ENCODE measurements at regions not wholly inside any gene's neighbourhood (a gene's known extent, or its start where the extent isn't known, plus 50 kb on each side); places are given as distances from the start of the nearest gene placed in this dataset.

DNA sequence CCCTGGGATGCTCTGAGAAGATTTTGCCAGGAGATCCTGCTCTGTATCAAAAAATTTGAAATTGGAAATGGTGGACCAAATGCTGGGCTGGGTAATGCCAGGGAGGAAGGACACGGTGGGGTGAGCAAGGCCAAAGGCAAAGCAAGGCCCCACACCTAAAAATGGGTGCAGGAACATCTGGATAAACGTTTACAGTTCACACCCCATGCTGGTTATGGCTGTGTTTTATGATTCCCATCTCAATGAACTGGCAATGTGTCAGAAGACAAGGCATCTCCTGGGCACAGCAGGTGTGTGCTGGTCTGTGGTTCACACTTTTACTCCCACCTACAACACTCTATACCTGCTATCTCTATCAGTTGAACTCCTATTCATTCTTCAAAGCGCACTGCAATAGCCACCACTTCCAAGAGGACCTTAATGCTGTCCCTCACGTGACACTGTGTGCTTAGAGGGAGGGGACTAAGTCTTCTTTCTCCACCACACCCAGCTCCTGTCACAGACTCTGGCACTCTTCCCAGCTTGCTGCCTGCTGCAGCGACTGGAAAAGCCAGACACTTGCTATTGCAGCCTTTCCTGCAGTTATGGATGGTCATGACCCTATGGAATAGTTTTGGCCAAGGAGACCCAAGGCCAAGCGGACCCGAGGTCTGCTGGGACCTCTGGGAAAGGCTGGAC lies 277.5 kb downstream of the CTTN start:
- no peak for DNase-seq (ENCODE audit: low read depth)

DNA sequence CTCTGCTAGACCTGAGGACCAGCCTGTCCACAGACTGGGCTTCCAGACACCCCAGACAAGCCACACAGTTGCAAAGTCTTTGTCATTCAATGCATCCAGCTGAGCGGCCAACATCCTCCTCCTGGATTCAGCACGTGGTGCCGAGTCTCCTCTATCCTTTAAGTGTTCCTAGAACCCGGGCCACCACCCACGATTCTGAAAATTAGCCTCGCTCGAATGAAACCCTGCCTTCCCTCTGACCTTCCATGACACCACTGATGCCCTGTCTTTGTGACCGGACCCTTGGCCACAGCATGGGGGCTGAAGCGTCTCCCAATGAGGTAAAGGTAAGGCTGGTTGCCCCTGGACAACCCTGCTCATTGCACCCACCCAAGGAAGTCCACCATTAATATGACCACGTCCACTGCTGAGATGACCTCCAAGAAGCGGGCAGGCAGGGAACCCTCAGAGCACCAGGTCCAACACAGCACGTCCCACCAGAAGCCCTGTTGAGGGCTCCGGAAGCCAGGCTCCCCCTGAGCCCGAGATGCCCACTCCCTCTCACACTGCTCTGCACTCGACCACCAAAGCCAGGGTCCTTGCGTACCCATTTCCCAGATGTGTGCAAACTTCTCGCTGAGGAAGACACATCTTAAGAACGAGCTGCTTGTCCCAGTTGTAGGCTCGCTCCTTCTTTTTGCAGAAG lies 279.0 kb downstream of the CTTN start:
- no peak for DNase-seq (ENCODE audit: low read depth)

DNA sequence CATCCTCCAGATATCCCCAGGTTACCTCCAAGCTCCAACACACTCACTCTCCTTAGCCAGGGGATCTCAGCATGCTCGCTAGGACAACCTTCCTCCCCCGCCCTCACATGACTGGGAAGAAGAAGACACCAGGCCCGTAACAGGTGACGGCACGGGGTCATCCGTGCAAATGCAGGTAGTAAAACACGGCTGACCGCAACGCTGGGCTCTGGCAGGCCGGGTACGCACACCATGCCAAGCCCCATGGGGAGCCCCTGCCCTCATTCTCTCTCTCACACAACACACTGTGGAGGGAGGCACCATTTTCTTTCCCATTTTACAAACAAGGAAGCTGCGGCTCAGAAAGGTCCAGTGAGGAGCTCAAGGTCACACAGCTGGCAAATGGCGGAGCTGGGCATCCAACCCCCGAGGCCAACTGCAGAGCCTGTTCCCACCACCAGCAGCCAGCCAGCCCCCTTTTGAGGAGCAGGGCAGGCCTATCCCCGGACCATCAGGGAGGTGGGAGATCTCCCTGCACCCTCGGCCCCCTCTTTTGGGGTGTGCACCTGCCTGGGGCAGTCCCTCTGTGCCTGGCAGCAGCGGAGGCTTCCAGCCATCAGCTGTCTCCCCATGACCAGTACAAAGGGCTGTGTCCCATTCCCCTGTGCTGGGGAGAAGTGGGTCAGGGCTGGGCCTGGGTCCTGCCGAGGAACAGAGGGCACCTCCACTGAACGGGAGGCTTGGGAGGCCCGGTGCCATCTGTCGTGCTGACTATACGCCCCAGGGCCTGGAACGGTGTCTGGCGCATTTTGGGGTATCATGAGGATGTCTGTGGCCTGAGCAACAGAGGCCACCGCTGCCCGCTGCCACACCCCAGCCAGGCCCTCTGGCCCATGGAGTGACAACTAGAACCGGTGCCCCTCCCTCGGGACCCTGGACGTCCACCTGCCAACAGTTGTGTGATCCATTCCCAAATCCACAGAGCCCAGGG lies 280.9 kb downstream of the CTTN start:
- no peak for DNase-seq (ENCODE audit: low read depth)

DNA sequence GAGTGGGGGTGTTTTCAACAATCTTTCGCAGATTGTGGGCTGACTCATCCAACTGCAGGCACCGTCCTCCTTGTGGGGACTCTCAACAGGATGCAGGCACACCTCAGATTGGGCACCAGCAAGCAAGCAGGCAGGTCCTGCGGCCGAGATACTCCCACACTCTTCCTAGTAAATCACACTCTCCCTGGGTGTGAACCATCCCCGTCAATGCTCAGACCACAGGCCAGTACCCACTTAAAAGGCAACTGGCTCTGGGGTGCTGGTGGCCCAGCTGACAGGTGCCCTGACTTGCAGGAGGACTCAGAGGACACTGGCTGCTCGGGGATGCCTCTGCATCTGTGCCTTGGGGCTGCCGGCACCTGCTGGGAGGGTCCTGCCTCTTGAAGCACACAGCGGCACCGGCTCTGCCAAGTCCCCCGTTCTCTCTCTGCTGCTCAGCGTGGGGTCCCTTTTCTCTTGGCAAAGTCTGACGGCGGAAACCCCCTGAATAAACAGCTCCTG lies 282.5 kb downstream of the CTTN start:
- DNase-seq (ENCODE audit: low read depth) = no peak

DNA sequence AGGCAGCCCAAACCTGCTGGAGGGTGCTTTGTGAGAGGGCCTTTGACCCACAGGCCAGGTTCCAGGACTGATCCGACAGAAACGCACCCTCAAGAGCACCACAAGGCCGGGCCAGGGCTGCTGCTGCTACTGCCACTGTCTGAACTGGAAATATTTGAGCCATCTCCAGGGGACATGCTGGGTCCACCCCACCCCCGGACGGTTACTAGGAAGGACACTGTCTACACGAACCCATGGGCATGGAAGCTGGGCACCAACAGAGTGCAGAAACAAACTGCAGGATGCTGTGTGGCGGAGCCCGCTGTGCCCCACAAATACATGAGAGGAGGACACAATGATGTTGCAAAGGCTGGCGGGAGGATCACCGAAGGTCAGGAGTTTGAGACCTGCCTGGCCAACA lies 283.7 kb downstream of the CTTN start:
- DNase-seq (ENCODE audit: low read depth) = no peak

DNA sequence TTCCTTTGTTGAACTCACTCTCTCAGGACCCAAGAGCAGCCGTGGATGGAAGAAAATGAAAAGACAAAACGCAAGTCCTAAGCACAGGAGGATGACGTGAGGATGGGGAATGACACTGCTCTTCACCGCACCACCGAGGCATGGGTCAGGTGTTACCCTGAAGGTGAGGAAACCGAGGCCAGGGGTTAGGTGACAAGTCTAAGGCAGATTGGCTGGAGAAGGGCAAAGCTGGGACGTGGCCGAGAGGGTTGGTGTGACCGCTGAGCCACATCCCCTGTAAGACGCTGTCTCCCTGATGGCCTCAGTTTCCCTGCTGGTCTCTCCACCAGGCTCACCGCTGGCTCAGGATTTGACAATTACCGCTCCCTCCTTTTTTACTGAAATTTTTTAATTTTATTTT lies 284.4 kb downstream of the CTTN start:
- no peak for DNase-seq (ENCODE audit: low read depth)

DNA sequence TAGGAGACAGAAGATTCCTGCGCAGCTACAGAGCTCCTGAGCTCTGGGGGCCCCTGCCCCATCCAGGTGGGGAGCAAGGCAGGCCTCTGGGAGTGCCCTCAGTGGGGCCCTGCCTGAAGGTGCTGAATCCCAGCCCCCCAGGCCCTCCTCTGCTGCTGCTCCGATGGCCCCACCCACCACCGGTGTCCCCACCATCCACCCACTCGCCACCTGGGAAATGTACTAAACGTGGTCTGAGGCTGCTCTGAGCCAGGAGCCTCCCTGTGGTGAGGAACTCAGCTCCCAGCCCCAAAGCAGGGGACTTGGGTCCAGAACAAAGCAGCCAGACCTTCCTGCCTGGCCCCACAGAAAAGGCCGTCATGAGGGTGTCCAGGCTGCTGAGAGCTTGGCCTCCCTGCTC lies 289.4 kb downstream of the CTTN start:
- no peak for DNase-seq (ENCODE audit: low read depth)

DNA sequence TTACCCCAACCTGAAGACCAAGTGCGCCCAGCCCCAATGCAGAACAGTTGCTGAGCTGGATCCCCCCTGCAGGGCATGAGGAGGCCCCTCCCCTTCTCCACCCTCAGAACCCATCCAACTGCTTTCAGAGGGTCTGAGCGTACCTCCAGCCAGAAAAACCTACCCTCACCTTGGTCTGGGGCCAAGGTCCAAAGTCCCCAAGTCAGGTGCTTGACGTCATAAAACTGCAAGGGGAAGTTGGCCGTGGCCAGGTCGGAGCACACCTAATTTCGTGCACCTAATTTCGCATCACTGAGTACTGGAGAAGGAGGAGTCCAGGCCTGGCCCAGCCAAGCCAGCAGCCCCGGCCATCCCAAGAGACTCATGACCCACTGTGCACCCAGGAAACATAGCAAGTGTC lies 289.8 kb downstream of the CTTN start:
- no peak for DNase-seq (ENCODE audit: low read depth)

DNA sequence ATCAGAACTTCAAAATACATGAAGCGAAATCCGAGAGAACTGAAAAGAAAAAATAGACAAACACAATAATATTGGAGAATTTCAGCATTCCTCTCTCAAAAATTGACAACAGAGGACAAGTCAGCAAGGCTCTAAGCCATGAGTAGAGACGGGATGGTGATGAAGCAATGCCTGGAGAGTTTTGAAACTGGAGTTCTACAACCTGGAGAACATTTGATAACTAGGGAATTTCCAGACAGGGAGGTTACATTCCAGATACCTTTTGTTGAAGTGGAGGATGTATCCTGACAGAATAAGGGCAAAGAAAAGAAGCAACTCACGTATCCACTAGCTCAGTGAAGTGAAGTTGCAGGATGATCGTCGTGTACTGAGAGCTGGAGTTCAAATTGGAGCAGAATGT lies 291.4 kb downstream of the CTTN start:
- no peak for DNase-seq (ENCODE audit: low read depth)

DNA sequence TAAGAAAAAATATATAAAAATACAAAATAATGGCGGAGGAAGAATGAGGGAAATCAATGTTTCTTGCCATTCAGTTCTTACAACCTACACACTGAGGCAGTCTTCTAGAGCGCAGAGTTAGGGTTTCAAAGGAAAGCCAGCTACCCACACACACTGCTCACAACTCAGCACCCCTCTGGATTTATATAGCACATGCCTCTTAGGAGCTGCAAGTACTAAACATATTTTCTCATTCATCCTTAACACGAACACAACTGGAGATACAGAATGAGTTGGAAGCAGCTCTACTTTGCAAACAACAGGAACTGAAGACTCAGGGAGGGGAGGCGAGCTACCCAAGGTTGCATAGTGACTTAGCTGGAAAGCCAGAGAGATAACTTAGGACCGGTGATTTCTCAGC lies 293.8 kb downstream of the CTTN start:
- DNase-seq (ENCODE audit: low read depth) = no peak

DNA sequence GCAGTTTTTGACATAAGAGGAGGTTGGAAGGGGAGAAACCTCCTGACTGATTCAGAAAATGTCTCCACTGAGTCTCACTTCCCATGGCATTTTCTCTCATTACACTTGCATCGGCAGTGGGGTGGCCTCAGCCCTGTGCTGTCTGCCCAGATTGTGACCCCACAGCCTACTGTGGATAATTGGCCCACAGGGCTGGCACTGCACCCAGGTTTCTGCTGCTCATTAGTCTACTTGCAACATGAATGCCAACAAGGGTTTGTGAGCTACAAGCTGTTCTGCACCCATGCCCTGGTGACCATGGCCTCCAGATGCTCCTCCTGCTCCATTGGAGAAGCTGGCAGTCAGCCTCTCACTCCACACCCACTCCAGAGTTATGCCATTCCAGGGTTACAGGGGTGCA lies 296.0 kb downstream of the CTTN start:
- DNase-seq (ENCODE audit: low read depth) = no peak

DNA sequence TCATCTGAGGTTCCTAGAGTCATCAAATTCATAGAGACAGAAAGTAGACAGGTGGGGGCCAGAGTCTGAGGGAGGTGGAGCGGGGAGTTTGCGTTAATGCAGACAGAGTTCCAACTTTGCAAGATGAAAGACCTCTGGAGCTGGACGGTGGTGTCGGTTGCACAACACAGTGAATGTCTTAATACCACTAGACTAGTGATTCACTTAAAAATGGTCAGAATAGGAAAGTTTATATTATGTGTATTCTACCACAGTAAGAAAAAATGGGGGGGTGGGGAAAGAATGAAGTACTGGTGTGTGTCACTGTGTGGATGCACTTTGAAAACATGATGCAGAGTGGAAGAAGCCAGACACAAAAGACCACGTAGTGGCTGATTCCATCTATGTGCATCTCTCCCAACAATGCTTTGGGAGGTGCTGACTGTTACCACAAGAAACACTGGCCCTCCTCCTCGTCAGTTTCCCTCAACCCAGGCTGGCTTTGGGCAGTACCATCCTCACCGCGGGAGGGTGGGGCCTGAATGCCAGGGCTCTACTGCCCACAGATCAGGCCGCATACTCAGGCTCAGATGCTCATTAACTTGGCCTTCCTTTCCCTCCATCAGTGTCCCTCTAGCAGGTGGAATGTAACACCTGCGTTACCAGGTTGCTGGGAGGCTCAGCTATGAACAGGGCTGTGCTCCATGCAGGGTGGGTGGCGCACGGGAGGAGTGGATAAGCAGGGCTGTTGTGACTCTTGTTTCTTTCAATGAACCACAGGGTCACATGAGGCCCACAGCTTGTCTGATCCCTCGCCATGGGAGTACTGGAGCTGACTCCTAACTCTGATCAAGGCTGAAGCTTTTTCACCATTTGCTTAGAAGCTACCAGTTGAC lies 297.0 kb downstream of the CTTN start:
- DNase-seq (ENCODE audit: low read depth) = no peak

DNA sequence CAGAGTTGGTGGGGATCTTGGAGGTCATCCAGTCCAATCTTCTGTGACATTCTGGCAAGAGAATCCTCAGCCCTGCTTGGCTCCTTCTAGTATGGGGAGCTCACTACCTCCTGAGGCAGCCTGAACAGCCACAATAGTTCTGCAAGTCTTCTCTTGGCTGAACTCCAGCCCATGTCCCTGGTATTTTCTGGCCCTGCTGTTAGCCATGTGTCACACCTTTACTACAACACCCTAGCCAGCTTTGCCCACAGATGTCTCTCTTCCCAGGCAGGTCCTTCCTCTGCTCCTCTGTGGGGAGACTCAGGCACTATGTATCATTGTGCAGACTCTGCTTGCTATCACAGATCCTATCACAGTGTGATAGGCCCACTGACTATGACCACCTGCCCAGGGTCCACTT lies 297.7 kb downstream of the CTTN start:
- DNase-seq (ENCODE audit: low read depth) = no peak

DNA sequence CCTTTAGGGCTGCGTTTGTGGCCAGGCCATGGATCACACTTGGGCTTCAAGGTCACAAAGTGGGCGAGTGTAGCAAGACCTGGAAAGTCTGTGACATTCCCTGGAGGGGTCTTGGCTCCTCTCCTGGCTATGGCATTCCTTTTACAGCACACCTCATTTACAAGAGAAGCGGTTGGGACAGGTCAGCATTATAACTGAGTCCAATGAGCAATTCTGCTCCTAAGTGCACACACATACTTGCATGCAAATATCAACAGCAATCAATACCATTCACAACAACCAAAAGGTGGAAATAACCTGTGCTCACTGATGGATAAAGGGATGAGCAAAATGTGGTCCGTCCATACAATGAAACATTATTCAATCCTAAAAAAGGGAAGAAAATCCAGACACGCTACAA lies 298.2 kb downstream of the CTTN start:
- no peak for DNase-seq (ENCODE audit: low read depth)

DNA sequence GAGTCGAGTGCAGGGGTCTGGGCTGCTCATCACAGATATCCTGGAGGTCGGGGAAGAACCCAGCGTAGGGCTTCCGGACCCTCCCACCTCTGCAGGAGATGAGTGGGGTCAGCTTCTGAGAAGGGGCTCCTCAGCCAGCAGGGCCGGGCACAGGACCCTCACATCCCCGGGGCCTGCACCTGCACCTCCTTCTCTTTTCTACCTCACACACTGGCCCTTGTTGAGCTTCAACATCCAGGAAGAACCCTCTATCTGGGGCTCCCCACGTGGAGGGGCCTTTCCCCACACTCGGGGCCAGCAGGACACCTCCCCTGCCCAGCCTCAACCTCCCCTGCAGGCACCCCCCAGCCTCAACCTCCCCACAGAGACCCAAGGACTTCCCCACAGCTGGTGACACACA lies 299.4 kb downstream of the CTTN start:
- DNase-seq (ENCODE audit: low read depth) = no peak

DNA sequence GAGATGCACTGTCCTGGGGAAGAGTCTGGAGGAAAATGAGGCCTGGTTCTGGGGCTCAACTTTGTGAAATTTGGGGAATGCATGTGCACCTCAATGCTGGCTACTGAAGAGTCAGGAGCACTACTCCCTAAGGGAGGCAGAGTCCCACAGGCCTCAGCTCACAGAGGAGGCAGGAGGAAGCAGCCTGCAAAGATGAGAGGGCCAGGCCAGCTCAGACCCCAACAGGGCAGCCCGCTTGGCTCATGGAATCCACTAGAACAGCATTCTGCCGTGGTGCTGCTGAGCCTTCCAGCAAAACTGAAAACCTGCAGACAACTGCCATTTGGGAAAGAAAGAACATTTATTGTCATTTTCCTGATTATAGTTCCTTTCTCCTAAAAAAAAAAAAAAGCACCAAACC lies 300.5 kb downstream of the CTTN start:
- no peak for DNase-seq (ENCODE audit: low read depth)

DNA sequence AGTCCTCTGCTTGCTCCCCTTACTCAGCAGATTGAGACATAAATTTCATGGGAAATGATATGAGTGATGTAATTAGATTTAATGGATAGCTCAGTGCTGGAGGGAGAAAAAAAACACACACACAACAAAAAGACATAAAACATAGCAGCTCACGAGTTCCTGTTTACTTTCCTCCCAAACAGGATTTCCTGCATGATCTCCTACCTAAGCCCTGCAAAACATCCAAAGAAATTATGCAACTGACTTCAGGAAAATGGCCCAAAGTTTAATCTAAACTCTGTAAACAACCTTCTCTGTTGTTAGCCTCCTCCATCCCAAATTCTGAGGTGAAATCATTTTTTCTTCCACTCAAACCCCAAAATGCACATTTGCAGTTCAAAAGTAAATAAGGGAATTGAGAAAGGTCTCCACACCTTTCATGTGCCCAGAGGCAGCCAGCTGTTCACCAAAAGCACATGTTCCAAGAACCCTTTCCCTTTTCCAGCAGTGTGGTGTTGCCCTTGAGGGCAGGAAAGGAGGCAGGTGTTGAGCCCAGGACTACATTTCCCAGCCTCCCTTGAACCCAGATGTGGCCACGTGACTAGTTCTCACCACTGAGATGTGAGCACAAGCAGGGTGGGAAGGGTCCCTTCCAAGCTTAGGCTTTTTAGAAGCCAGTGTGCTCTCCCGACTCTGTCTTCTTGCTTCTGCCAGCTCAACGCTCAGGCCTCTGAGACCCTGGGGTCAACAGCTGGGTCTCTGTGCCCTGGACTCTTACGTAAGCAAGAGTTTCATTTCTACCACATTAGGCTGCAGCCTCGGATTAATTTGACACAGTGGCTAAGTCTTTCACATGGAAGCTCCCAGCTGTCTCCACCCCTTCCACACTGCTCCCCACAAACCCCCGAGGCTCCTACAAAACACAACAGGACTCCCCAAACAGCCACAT lies 301.2 kb downstream of the CTTN start:
- no peak for DNase-seq (ENCODE audit: low read depth)

DNA sequence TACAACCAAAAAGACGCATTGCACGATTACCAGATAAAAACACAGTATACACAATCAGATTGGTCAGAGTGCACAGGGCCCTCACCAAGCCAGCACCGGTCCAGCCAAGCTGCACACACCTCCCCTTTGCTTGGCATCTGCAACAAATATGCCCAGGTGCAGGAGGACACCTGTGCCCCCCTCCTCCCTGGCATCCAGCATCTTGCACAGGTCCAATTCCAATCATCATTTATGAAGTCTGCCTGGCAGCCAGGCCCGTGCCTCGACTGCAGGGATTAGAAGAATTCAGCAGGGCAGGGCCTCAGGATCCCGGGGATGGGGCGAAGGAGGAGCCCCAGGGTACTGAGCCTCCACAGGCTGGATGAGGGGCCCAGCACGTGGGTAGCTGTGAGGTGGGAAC lies 302.1 kb downstream of the CTTN start:
- no peak for DNase-seq (ENCODE audit: low read depth)

DNA sequence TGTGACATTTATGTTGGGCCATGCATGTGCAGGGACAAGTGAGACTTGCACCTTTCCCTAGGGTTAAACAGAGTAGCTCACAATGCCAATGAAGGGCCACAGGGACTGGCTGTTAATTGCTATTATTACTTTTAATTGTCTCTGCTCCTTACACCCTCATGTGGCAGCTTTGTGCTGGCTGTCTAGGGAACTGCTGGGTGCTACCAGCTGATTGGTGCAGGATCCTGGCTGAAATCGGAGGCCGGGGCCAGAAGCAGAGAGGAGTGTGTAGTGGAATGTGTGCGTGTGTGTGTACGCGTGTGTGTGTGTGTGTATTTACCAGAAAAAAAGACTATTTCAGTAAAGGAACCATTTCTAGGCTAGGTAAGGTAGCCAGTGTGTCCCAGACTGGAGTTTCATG lies 302.5 kb downstream of the CTTN start:
- no peak for DNase-seq (ENCODE audit: low read depth)

DNA sequence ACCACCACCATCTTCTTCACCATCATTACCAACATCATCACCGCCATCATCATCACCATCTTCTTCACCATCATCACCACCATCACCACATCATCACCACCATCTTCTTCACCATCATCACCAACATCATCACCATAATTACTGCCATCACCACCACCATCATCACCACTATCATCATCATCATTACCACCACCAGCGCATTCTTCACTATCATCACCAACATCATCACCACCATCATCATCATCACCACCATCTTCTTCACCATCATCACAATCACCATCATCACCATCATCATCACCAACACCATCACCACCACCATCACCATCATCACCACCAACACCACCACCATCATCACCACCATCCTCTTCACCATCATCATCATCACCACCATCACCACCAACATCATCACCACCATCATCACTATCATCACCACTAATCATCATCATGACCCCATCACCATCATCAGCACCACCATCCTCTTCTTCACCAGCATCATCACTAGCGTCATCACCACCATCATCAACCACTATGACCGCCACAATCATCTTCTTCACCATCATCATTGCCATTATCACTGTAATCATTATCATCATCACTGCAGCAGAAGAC lies 303.8 kb downstream of the CTTN start:
- no peak for DNase-seq (ENCODE audit: low read depth)
